HUDEP-2 (cell line): ENCODE measurements at regions not wholly inside any gene's neighbourhood (a gene's known extent, or its start where the extent isn't known, plus 50 kb on each side); places are given as distances from the start of the nearest gene placed in this dataset.

Experiments
- DNase-seq, 76 experiments: peaks; one replicate each; lab custom pipeline; 2025; ENCODE audit not compliant: unreplicated experiment in 76 of 76; lab: John Stamatoyannopoulos, UW

DNA sequence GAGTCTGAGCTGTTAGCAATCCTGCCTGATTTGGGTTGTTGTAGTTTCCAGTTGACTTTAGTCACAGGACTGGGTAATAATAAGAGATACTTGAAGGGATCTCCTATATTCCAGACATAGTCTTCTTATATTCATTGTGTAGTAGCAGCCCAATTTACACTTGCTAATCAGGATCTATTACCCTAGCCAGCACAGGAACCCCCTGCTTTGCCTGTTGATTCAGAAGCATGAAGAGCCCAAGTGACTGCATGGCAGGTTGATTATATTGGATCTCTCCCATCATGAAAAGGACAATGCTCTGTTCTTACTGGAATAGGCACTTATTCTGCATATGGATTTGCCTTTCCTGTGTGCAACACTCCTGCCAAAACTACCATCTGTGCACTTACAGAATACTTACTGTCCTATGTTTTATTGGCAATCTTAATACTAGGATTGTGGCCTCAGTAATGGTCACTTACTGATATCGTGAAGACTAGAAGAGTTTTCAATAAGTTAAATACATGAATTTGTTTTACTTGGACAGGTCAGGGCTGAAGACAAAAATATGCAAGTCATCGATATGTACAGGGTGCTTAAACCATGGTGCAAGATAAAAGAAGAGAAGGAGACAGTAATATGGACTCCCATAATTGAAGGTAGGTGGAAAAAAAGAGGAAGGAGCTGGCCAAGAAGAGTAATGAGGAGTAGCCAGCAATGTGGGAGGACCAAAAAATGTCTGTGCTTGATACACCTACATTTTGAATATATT is 304.1 kb downstream of the MCTP2 start:
- no peak for DNase-seq

DNA sequence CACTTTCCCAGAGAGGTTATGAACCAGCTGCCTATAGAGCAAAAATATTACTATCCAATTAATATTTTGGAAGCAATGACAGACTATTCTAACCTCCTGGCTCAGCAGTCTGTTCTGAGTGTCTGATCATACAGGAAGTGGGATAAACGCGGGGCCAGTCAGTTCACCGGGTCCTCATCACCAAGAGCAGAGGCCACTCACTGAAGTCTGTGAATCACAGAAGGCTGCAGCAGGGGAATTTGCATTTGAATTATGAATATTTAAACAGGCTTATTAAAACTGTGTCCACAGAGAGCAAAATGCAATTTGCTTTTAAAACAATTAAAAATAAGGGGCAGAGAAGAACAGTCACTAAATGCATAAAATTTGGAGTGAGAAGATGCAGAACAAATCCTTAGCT is 305.2 kb downstream of the MCTP2 start:
- DNase-seq = no peak

DNA sequence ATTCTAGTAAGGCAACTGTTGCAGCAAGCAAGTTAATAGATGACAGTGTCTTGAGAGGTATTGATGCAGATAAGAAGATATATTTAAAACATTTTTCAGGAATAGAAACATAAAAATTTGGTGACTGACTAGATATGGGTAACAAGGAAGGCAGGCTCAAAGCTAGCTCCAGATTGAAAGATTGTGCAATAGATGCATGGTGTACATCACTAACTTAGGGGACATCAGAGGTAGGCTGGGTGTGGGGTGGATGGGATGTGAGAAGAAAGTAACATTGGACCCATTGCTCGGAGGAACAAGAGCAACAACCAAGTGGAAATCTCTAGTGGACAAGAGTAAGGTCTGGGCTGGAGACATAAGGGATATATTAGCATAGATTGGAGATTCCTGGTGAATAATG is 306.9 kb downstream of the MCTP2 start:
- no peak for DNase-seq

DNA sequence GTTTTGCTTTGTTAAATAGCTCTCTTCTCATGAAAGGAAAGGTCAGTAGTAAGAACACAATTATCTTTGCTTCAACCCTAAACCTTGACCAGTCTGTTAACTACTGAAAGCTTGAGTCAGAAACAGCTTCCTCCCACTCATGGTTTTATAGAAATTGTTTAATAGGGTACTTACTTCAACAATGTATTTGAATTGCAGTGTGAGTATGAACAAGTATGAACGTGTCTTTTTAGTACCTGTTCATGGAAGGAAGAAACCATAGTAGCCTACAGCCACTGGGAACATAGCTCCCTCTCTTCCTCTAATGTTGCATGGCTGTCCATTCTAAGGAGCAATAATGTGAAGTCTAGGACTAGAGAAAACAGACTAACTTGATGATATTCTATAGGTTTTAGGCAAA is 311.0 kb downstream of the MCTP2 start:
- no peak for DNase-seq

DNA sequence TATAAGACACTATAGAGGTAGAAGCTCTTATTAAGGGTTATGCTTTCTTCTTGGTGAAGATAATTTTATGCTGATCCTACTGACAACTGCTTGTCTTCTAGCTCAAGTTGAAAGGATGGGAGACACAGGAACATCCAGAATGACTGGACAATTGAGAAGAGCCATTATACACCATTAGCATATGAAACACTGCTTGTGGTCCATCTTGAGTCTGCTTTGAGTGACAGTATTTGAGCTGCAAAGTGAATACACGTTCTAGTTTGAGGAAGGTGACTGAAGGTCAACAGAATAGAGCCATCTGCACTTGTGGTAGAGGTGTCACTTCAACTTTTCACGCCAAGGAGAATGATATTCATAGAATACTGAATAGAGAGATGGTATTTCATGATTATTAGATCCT is 315.4 kb downstream of the MCTP2 start:
- no peak for DNase-seq

DNA sequence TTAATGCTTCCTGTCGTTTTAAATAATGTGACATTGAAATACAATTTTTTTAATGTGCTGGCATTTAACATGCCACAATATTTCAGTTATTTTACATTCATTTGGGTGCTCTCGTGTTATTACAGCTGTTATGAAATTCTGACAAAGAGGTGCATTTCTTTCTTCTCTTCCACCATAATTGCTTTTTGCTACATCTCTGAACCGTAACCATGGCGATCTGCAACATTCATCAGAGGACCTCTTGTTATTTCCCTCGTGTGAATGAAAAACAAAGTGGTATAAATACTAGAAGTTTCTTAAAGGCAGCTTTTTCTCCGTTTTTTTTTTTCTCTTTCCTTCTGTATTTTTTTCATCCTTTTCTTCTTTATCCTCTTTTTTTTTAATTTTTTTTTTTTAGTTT is 316.4 kb downstream of the MCTP2 start:
- no peak for DNase-seq

DNA sequence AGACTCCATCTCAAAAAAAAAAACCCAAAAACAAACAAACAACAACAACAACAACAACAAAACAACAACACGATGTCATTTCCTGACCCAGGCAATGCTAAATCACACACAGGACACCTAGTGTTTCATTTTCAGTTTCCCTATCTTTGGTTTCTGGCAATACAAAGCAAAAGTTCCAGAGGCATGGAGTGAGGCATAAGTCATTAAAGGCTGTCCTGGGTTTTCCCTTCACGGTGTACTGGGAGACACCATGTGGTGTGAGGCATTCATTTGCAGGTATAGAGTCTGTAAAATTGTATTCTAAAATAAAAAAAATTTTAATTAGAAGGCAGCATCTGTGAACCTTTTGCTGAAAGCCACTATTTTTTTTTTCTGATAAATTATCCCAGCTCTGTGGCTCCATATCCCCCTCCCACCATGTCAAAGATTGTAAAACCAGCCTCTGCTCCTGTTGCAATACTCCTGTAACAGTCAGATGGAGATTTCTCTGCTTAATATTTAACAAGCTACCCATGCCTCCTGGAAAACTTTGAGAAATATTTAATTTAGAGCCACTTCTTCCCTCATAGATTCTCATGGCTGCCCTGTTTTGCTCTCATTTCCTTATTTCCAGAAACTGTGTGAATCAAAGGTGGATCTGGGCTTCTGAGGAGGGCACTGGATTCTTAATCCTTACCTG is 324.6 kb downstream of the MCTP2 start:
- no peak for DNase-seq

DNA sequence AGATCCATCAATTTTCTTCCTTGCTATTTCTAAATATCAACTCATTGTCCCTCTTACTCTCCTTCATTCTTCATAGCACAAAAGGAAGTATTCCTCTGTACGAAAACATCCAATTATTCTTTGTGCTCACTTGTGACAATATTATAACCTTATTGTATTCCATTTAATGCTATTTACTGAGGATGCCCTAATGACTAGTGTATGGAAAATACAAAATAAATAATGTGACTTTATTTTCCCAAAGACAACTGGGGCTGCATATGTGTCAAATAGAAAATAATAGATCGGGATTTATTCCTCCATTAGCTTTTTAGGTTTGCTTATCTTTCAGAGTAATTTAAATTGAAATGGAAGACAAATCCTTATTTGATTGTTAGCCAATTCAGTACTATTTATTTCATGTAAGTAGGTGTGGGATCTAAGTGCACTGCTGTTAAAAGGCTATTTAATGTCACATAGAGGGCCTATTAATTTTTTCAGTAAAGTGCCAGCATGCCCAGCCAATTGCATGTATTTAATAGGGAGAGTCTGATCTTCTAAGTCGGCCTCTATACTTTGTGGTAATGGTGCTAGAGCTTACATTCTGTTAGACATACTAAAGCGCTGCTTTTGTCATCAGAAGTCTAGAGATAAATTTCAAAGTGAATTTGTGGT is 329.8 kb downstream of the MCTP2 start:
- no peak for DNase-seq

DNA sequence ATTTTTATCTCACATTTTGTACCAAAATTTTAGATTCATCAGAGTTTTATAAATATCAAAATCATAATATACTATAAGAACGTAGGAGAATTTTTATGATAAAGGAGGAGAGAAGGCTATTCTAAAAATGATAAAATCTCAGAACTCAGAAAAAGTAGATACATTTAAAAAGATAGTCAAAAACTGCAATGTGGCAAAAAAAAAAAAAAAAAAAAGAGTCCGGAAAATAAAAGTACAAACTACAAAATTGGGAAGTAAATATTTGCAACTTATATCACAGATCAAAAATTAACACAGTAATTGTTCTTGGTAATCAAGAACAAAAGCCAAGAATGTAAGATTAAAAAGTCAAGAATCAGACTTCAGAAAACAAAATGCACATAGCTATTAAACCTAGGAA is 332.1 kb downstream of the MCTP2 start:
- DNase-seq = no peak

DNA sequence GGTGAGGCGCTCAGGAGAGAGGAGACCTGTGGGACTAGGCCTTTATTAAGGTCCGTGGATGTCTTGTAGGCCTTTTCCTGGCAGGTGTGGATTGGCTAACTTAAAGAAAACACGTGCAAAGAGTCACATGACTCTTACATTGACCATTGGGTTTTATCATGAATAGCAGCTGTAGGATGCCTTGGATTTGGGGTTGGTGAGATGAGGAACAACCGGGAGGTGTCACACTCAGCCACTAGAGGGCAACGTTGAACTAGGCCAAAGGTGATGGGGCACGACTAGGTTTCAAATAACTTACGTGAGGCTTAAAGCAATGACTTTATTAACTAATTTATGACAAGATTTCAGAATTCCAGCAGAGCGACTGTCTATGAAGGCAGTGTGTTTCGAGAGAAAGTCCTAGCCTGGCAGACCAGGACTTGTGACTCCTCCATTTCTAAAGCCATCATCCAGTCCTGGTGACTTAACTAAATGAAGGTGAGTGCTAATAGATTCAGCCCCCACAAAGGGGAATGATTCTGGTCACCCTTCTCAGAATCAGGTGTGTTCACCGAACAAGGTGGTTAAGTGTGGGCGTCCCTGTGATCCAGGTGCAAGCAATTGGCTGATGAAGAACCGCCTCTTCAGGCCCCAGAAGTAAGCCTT is 345.6 kb downstream of the MCTP2 start:
- DNase-seq = peak in 23 of 76 experiments; percentile 2 to 52 (median 9)

DNA sequence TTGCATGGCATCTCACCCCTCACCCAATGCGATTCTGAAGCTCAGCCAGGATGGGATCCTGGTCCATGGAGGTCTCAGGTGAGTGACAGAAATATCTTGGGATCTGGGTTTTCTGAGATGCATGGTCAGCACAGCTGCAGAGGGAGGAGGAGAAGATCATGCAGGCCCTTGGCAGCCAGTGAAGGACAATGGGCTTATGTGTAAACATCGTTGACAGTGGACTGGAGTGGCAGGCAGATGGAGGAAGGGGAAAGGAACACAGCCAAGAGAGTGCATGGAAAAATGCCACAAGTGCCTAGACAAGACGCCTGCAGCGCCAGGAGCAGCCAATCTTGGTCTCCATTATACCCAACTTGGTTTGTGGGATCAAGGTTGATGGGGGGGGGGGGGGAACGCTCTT is 347.9 kb downstream of the MCTP2 start:
- DNase-seq = no peak

DNA sequence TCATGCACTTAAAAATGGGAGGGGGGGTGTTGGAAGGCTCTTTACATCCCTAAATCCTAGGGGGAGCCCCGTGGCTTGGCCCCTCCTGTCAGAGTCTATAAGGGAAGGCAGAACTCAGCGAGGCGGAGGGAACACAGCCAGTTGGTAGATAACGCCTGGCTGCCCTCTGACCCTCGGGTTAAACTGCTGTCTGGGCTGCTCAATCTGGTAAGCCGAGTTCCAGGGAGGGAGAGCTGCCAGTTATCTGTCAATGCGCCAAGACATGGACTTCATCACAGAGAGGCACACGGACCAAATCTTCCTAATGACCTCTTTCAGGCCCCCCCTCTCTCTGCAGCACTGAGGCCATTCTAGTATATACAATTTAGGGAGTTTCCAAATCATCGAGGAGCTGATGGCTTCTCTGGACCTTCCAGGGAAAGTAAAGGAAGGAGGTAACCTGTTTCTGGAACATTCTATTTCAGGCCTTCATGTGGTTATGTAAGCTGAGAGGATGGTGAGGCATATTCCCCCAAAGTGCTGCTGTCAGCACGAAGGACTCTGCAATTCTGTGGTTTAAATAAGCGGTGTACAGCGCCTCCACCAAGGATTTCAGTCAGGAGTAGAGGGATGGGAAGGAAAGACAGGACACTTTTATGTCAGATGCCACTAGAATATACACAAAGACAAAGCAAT is 349.0 kb downstream of the MCTP2 start:
- no peak for DNase-seq

DNA sequence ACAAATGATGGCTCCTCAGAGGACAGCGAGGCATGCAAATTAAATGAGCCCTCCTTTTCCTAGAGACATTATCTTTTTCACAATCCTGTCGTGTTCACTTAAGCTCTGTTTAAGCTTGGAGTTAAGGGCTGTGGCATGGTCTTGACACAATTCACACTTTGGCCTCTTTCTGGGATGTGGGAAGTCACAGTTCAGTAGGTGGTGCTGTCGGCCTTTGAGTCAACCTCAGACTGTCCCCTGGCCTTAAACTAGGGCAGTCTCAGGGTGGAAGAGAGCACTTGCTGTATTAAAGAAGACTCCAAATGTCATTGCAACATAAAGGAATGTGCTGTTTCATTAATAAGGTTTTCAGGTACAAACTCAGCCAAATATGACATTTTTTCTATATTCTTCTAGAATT is 351.0 kb downstream of the MCTP2 start:
- DNase-seq = peak in 4 of 76 experiments; percentile 0 to 13 (median 2)

DNA sequence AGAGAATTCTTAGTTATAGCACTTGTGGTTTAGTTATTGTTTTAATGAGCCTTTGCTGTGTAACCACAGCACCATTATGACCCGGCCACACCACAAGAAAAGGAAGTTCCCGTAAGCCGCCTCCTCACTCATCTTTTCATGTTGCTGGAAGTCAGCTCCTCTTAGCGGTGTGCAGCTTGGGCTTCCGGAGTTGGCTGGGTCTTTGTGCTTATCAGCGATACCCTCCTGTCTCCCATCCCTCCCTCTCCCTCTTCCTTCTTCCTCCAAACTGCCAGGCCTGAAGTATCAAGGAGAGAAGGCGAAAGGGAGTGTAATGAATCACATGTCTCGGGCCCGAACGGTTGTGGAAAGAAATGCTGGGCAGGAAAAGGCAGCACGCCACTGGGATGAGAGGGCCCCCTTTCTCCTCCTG is 353.5 kb downstream of the MCTP2 start:
- DNase-seq = no peak

DNA sequence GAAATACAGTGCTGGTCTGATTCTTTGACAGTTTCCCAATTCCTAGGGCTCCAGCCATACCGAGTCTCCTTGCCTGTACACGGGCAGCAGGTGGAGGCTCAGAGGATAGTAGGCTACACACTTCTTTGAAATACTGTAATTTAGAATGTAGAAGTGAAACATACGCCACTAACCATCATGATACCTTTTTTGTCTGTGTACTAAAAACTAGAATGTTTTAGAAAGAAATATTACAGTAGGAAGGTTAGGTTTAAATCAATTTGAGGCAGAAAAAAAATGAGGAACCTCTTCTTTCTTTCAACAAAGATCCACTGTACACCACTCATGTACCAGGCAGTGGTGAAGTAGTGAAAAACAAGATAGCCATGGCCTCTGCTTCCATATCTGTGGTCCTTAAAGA is 354.7 kb downstream of the MCTP2 start:
- no peak for DNase-seq

DNA sequence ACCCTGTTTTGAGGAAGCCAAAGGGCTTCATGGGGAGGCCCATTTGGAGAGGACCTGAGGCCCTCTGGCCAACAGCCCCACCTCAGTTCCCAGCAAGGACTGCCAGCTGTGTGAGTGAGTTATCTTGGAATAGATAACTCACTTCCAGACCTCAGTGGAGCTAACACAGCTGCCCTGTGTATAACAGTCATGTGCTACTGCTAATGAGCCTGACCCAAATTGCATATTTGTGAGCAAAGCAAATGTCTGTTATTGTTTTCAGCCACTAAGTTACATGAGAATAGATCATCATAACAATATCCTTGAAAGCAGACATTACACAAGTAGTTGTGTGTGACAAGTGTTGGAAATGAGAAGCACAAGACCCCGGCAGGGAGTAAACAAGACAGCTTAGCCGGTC is 355.8 kb downstream of the MCTP2 start:
- no peak for DNase-seq

DNA sequence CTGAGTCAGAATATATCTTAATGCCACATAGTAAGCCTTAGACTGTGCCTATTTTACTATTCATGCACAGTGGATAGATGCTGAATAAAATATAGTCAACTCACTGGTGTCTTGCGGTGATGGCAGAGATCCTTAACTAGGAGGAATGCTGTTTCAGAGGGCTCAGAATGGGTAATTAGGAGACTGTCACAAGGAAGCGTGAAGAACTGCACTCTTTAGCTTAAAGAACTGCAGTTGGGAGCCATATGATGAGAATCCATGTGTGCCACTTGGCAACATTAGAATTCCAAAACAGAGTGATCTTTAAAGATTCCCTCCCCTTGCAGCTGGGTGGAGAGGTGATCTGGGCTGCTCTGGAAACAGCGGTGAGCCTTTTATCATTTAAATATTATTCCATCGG is 357.6 kb downstream of the MCTP2 start:
- no peak for DNase-seq

DNA sequence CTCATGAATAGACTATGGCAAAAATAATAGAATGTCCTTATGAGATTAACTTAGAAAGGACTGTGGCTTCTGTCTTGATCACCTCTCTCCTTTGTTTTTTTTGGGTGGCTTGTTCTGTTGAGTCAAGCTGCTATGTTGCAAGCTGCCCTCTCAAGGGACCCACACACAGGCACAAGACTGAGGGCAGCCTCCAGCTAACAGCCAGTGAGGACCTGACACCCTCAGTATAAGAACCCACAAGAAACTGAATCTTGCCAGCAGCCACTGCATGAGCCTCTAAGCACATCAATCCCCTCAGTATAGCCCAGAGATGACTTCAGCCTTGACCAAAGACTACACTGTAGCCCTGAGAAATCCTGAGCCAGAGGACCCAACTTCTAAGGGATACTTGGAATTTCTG is 361.1 kb downstream of the MCTP2 start:
- no peak for DNase-seq

DNA sequence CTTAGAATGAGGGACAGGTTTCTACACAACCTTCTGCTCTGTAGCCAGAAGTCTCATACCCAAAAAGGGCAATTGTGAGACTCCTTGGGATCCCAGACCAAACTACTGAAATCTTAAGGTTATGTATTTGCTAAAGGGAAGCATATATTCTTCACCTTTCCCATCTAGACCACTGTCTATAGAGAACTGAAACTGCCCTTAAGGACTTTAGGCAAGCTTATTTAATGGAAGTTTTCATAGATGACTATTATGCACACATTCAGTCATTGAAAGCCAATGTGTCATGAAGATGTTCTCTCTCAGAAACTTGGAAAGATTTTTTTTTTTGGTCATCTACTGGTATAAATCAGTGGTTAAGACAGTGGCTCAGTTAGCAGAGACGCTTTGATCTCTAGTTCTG is 365.3 kb downstream of the MCTP2 start:
- no peak for DNase-seq

DNA sequence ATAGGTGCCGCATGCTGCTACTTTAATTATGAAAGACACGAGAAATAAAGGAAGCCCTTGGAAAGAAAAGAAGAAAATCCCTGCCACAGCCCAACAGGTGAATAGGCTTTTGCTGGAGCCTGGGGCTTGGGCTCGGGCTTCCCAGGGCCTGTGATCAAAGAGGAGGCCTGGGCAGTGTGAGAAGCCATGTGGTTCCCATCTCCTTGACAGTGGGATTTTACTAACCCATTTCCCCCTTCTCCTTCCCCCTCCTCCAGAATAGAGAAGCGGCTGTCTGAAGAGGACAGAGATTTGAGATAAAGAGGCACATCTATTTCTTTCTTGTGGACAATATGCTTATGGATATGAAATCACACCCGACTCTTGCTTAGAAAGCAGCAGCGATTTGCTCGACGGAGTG is 369.1 kb downstream of the MCTP2 start:
- no peak for DNase-seq
